Ecto neural progenitor cell (in vitro differentiated cells): ENCODE measurements at regions not wholly inside any gene's neighbourhood (a gene's known extent, or its start where the extent isn't known, plus 50 kb on each side); places are given as distances from the start of the nearest gene placed in this dataset.

Experiments
- DNase-seq: peaks from one replicate; pipeline ENCODE4 v3.0.0-alpha.2; 2018; ENCODE audit warnings: low spot score

DNA sequence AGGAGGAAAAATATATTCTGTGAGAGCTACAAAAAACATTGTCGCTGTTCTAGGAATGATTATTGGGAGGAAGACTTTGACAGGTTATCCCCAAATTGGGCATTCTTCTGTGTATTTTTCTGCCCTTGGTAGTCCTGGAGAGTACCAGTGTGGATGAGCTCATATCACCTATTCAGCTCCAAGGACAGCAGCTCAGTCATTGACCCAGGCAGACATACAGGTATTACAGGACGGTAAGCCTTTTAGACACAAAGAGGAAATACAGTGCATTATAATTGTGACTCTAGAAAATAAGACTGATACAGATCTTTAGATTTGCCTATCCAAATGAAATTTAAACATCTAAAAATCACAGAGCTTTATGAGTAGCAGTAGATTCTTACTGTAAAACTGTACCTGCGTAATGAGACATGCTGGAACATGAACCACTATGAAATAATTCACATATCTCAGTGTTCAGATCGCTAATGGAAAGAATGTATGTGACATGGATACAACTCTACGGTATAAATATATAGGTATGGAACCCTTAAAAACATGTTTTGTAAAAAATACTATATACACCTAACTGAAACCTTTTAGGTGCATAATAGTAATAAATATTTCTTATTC lies 56.0 kb downstream of the PLK2 start:
- no peak for DNase-seq

DNA sequence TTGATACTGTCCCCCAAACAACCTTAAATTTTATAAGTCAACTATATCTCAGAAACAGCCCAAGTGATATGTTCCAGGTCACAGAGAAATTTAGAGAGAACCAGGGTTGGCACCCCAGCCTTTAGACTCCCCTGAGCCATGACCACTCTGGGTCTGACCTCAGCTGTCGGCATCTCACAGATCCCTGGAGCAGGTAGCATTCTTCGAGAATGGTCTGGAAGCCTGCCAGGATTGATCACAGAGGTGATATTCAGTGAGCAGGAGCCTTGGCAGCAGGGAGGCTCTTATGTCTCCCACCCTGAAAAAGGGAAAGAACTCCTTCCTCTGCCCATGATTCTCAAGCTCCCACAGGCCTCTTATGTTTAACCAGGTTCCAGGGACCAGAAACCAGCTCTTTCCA lies 58.2 kb downstream of the PLK2 start:
- no peak for DNase-seq

DNA sequence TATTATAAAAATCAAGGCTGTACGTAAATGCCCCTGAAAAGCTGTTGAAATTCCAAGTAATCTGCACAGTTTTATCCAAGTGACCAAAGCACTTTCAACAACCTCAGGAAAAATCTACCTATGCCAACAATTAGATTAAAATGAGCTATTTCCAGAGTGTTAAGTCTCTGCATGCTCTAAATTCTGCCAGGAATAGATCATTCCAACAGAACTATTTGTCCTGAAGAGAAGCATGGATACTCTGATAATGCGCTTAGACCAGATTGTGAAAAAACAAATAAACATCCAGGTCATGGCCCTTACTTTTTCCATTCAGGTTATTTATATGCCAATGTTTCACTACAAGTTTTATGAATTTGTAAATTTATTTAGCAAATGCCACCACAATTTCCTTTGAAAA lies 59.1 kb downstream of the PLK2 start:
- DNase-seq: no peak

DNA sequence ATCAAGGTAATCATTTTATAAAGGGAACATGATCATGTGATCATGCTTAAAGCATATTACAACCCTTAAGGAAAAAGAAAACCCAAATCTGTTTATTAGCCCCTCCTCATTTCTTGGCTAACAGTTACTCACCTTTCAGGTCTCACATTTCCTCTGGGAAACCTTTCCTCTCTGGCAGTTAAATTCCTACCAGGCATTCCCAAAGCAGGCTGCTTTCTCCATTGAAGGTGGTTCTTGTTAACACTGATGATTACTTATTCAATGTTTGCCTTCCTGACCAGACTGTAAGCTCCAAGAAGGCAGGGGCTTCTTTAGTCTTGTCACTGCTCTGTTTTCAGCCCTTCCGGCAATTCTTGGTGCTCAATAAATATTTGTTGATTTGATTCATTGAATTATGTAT lies 59.9 kb downstream of the PLK2 start:
- DNase-seq: no peak

DNA sequence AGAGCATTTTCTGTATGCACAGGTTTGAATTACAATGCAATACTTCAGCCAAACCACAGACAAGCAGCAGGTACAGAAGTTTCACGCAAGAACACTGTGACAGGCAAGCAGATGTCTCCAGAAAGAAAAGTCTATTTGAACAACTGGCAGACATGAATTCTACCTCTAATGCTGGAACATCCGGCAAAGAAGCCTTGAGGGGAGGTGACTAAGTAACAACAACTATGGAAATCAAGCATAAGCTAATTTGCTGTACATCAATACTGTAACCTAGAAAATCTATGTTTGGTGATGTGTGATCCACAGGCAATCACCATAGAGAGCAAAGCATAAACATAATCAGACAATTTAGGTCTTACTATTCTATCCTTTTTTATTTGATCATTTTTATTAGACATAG lies 65.5 kb downstream of the PLK2 start:
- no peak for DNase-seq

DNA sequence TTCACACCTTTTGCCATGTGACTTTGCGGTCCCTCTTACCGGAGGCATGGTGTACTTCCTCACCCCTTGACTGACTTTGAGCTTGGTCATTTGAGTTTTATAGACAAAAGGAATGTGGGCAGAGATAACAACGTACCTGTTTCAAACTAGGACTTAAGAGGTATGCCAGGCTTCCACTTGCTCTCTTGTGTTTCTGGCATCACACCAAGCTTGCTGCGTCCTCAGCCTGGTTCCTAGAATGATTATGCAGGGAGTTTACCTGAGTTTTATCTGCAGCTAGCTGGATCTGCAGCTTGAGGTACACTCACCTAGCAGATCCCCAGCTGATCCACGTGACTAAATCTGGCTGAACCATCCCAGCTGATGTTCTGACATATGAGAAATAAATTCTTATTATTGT lies 66.2 kb downstream of the PLK2 start:
- no peak for DNase-seq

DNA sequence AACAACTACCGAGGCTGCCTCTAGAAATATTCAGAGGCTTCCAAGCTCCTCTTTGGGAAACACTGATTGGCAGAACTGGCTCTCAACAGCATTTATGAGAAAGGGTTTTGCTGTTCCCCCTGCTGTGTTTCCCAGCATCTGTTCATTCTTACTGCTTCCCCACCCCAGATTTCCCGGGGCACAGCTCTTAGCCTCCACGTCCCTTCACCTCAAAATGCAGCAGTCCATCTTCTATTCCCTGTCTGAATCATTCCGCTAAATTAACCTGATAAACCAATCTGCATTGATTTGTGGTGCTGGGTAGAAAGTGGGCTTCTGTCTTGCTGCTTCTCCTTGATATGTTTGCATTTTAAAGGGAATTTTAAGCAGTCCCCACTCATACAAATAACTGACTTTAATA lies 67.4 kb downstream of the PLK2 start:
- no peak for DNase-seq

DNA sequence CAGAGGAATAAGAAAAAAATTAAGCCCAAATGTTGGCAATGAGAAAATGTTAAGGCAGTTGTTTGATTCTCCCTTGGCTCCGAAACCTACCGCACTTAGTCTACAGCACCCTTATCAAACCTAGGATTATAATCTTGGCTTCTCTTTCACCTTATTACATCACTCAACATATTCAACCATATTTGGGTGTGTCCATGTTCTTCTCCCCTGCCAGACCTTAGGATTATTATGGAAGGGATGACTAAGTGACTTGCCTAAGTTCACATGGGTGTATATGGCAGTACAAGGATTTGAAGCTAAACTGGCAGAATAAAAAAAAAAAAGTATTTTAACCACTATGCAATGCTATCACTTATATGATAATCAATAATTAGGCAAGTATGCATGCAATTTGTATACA lies 76.4 kb downstream of the PLK2 start:
- no peak for DNase-seq

DNA sequence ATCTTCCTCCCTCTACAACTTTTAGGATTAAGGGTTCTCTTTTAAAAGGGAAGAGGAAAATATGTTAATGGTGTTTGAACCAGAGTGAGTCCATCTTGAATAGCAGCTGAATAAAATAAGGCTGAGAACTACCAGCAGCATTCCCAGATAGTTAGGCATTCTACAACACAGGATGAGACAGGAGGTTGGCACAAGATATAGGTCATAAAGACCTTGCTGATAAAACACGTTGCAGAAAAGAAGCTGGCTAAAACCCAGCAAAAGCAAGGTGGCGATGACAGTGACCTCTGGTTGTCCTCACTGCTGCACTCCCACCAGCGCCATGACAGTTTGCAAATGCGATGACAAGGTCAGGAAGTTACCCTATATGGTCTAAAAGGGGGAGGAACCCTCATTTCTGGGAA lies 77.8 kb downstream of the PLK2 start:
- no peak for DNase-seq

DNA sequence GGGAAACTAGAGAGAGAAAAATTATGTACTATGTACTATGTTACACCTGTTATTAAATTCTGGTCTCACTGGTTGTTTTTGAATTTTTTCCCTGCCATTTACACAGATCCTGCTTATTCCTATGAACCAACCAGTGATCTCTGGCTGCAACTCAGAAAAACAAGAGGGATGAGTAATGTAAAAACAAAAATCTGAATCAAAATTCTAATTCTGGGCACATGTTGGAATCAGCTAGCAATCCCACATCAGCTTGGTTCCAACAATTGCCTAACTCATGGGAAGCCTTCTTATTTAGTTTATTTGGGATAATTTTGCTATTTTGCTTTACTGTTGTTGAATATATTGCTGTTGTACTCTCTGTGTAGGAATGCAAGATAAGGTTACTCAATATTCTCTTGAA lies 78.3 kb downstream of the PLK2 start:
- DNase-seq: no peak

DNA sequence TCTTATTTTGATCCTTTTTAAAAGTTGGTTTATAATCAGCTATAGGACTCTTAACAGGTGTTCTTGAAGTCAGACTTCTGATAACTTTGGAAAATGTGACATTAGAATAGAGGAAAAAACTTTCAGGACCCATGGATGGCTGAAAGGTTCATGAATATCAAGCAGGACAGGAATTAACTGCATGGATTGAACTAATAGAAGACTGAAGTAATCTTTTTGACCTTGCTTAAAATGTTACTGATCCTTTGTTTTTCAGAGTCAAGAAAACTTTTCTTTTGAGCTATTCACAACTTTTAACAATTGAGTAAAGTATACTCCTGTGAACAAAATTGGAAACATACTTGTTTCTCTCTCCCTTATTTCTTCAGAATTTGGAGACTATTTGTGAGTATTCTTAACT lies 79.2 kb downstream of the PLK2 start:
- DNase-seq: no peak

DNA sequence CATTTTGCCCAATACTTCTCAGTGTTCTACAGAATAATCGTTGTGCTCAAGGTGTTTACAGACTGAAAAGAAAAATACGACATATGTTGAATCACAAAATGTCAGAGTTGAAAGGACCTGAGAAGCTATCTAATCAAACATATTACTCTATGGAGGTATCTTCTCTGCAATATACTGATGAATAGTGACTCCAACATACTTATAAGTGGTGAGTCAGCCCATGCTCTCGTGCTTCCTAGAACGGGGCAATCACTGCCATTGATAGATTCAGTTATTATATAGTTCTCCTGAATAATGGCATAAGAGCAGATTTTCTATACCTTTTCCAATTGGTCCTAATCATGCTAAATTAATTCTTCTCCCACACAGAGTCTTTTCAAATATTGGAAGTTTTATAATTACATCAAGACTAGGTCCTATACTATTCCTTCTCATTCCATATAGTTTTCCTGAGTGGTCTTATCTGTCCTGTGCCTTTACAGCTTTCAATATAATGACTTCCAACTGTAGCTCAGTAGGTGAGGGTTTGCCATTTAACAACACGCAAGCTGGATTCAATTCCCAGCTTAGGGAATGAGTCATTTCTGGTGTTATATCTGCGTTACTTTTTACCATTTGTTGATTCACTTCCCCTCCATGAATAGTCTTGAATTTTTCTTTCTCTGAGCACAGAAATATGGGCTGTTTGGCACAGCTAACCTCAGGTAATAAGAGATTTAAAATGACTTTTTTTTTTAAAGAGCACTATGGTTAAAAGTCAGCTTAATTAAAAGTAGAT lies 81.1 kb downstream of the PLK2 start:
- DNase-seq: no peak

DNA sequence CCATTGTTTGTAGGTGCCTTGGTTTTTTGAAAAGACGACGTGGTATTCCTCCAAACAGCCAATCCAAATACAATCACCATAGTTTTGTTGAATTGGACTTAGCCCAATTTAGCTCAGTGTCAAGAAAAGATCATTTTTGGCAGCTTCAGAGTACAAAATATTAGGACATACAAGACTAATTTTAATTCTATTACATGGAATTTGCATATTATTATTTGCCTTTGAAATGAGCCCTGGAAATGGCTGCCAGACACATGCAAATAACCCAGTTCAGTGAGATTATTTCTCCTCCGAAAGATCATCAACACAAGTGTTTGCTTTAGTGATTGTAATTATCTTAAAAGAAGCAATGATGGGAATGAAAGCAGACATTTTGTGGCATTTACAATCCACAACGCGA lies 89.3 kb downstream of the PLK2 start:
- DNase-seq: no peak

DNA sequence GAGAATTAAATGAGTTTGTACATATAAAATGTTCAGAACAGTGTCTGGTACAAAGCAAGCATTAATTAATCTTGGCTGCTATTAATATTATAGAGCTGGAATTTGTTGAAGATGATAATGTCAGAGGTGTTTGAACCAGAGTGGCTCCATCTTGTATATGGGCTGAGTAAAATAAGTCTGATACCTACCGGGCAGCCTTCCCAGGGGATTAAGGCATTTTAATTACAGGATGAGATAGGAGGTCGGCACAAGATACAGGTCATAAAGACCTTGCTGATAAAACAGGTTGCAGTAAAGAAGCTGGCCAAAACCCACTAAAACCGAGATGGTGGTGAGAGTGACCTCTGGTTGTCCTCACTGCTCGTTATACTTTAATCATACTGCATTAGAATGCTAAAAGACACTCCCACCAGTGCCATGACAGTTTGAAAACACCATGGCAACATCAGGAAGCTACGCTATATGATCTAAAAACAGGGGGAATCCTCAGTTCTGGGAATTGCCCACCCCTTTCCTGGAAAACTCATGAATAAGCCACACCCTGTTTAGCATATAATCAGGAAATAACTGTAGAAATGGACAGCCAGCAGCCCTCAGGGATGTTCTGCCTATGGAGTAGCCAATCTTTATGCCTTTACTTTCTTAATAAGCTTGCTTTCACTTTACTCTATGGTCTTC lies 90.2 kb downstream of the PLK2 start:
- DNase-seq: no peak

DNA sequence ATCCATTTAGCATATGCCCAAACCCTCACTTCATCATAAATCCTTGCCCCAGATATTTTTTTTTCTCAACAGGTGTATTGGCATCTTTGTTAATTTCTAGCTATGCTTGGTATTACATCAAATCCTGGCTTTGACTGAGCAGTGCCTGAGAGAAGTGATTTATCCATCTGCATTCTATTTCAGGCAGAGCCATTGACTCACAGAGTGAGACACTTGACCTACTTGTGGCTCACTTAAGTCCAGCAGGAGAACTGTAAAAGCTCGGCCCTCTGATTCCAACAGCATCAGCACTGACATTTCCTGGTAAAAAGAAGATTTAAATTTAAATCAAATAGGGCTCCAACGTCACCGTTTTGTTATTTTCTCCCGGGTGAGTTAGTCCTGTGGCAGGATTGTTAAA lies 93.4 kb downstream of the PLK2 start:
- DNase-seq: no peak

DNA sequence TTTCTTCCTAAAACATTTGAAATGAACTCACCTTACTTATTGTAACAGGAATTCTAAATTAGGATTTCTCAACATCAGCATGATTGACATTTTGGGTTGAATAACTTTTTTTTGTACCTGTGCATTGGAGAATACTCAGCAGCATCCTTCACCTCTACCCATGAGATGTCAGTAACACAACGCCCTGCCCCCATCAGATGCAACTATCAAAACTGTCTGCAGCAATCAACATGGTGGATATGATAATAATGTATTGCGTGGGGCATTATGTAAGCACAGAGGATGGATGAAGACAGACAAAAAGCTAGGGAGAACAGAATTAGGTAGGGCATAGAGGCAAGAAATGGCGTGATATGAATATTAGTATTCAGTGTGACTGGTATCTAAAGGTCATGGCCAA lies 94.1 kb downstream of the PLK2 start:
- DNase-seq: no peak

DNA sequence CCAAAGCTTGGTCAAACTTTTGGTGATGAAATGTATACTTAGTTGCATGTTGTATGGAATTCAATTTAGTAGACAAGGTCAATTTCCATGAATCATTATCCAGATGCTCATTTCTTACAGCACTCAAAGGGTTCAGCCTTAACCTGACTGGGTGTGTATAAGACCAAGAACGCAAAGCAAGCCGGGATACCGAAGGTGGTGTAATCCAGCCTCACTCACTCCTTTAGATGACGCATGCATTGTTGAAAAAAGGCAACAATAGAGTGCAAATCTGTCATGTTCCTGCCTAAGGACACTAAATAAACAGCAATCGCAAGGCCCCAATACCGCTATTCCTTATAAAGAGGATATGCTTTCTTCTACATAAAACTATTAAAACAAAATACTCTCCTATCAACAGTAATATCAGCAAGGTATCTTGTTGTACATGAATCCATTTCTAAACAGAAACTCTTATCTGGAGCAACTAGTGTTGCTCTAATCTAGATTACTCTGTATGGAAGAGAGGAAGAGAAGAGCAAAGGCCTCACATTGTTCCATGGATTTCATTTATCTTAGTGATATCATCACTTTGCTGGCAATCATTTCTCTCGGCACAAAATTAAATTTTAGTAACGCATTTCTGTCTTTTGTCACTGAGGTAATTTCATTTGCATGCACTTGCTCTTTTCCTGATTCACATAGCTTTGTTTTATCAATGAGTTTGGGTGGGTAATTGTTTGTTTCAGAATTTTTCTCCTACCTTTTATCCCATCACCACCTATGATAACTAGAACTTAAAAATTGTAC lies 96.2 kb downstream of the PLK2 start:
- no peak for DNase-seq

DNA sequence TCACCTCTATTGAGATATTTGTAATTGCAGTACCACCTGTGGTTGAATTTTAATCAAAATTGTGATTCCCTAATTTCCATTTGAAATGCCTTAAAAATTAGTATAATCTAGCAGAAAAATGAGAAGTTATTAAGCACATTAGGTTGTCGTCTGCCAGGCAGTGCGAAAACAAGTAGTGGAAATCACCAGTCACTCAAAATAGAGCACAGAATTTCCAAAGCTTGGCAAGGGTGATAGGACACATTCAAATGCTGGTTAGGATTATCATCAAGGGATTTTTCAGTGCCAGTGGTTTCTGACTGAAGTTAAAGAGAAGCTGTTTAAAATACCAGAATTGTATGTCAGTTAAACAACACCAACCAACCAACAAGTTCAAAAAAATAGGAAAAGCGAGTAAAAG lies 97.8 kb downstream of the PLK2 start:
- no peak for DNase-seq

DNA sequence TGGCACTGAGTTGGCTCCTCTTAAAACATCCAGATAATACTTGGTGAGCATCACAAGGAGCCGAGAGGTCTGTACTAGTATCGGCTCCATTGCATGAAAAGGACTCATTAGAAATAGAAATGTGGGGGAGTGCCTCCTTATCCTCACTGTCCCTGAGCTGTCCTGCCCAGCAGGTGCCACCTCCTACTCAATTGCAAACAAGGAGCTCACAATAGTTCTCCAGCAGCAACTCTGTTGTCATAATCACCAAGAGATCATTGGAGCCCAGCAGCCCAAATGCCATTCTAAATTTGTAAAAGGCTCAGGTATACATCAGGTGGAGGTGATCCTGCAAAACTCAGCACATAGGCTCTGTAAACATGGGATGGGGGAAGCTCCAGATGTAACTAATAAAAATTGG lies 99.1 kb downstream of the PLK2 start:
- DNase-seq: no peak

DNA sequence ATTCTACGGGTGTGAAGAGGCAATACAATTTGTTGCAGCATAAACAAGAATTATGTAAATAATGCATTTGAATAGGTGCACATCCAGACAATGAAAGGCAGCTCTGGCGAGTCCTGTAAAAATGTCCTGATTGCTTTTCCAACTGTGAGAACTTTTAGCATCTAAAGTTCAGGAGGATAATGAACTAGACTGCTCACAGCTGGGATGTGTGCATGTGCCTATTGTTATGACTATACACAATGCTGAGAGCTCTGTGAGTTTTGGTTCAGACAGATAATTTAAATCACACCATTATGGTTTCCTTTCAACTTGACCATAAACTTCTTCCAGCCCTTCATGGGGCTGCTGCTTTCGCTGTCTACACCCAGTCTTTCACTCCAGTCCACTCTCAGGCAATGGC lies 99.9 kb downstream of the PLK2 start:
- no peak for DNase-seq

DNA sequence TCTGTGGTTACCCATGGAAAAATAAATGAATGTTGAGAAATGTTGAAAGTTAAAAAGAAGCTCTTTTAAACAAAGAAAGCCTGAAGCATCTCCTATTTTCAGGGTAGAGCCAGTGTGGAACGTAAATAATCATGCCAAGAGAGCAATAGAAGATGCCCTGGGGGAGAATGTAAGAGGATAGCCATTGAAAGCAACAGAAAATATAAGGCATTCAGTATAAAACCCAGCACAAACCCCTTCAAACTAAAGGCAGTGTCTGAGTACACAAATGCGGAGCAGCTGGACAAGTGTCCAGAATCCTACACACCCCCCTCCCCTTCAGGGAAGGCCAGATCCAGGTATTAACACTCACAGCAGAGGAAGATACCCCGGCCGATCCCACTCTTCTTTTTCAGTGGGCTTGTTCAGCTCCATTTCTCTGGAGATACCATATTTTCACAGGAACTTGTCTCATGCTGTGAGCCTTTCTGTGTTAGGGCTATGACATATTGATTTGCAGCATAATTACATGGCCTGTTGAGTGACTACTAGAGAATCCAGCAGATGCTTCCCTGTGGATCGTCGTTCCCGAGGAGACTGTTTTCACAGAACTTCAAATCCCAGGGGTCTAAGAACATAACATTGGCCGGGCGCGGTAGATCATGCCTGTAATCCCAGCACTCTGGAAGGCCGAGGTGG lies 101.2 kb downstream of the PLK2 start:
- no peak for DNase-seq

DNA sequence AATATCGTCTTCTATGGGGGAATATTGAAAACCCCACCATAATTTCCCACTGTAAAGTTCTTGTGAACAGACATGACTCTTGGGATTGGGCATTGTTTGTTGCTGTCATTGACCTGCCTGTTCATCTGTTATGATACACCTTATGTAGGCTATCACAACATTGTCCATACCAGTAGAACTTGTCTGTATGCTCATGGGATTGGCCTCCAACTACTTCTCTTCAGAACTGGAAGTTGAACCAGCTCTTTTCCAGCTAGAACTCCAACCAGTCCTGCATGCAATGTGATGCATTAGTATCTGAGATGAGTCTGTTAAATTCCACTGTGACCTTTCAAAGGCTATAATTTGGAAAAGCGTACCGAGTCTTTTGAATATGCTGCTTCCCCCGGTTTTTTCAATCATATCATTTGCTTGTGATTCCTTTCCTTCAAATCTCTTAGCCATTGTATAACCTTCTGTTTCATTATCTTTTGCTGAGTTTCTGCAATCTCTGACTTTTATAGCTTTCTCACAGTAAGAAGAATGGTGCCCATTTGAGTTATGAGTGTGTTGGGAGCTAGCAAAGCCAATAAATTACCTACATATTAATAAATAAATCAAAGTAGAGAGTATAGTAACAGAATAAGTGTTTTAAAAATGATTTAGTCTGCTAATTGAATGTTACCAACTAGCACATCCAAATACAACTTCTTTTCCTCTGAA lies 101.9 kb downstream of the PLK2 start:
- no peak for DNase-seq
